WTC11 (cell line): ENCODE measurements at regions not wholly inside any gene's neighbourhood (a gene's known extent, or its start where the extent isn't known, plus 50 kb on each side); places are given as distances from the start of the nearest gene placed in this dataset.

ENCODE experiments used
- NFYB ChIP-seq: sonication (generic); formaldehyde crosslinking; conservative IDR thresholded peaks from 2 replicates; pipeline ENCODE4 v1.8.0; 2022; ENCODE audit warnings: low read depth, missing genetic modification reagents
- NR2C2 ChIP-seq: sonication (generic); formaldehyde crosslinking; IDR thresholded peaks from 2 replicates; pipeline ENCODE4 v1.8.0; 2022; ENCODE audit warnings: mild to moderate bottlenecking, missing genetic modification reagents
- RELA ChIP-seq: sonication (generic); formaldehyde crosslinking; IDR thresholded peaks from 2 replicates; pipeline ENCODE4 v1.8.1; 2022; ENCODE audit warnings: missing genetic modification reagents, mild to moderate bottlenecking, borderline replicate concordance
- SP1 ChIP-seq: sonication (generic); formaldehyde crosslinking; conservative IDR thresholded peaks from 2 replicates; pipeline ENCODE4 v1.8.1; 2022; ENCODE audit warnings: missing genetic modification reagents
- ZNF416 ChIP-seq: fragments of 250-450 bp; sonication (Bioruptor Pico); IDR thresholded peaks from 2 replicates; pipeline ENCODE4 v1.9.0; 2021; ENCODE audit warnings: mild to moderate bottlenecking, inconsistent platforms

GRCh38 chr5:125776656-125777139 is 646.5 kb upstream of the GRAMD2B start:
- no peak for TF ChIP-seq NR2C2 (CRISPR knock-in tag)
- TF ChIP-seq SP1 (CRISPR knock-in tag): no peak
- TF ChIP-seq RELA (CRISPR knock-in tag): no peak
- no peak for TF ChIP-seq NFYB
- no peak for TF ChIP-seq ZNF416 (CRISPR knock-in tag)
